IMR-90 (cell line): ENCODE measurements at regions not wholly inside any gene's neighbourhood (a gene's known extent, or its start where the extent isn't known, plus 50 kb on each side); places are given as distances from the start of the nearest gene placed in this dataset.

ENCODE experiments used
- ATAC-seq: fragments of 200-7000 bp; cut with Tn5 transposase; 2 replicates; pipeline ENCODE4 v1.9.1; 2020; ENCODE audit warnings: low read depth, mild to moderate bottlenecking, moderate library complexity
- BruUV-seq: library from RNA; stranded (reverse); fragments of 400-500 nt; replicated peaks from 2 replicates; lab custom pipeline; 2021; lab: Mats Ljungman, UMichigan
- CTCF ChIA-PET: fragments of 300-600 bp; formaldehyde crosslinking; extraction: SDS; loops from one replicate; lab custom pipeline; 2021; ENCODE audit warnings: antibody characterized with exemption; lab: Yijun Ruan, JAX
- POLR2A ChIA-PET: fragments of 300-600 bp; sonication (Branson Sonifier 250); formaldehyde crosslinking; loops from one replicate; lab custom pipeline; 2022; ENCODE audit warnings: antibody characterized with exemption; ENCODE audit not compliant: unreplicated experiment; lab: Charles Lee
- DNase-seq: peaks from one replicate; pipeline ENCODE4 v3.0.0; 2013
- H2AFZ ChIP-seq: replicated peaks from 2 replicates; pipeline ENCODE3; 2013; ENCODE audit warnings: low read length, mild to moderate bottlenecking; ENCODE audit not compliant: poor library complexity
- H2AK5ac ChIP-seq: 2 replicates; pipeline ENCODE4 v1.6.1; 2013; ENCODE audit warnings: low read depth, low read length, inconsistent platforms
- H2AK9ac ChIP-seq: replicated peaks from 2 replicates; pipeline ENCODE3; 2013; ENCODE audit warnings: mild to moderate bottlenecking, low read depth, low read length, moderate library complexity; ENCODE audit not compliant: poor library complexity
- H2BK120ac ChIP-seq: 2 replicates; pipeline ENCODE4 v1.6.1; 2013; ENCODE audit warnings: low read depth, low read length, inconsistent platforms
- H2BK15ac ChIP-seq: 3 replicates; pipeline ENCODE4 v1.6.1; 2013; ENCODE audit warnings: low read depth, low read length, inconsistent platforms
- H2BK20ac ChIP-seq: 2 replicates; pipeline ENCODE4 v1.6.1; 2013; ENCODE audit warnings: low read depth, mild to moderate bottlenecking, inconsistent platforms, low read length, moderate library complexity
- H2BK5ac ChIP-seq: 2 replicates; pipeline ENCODE4 v1.6.1; 2013; ENCODE audit warnings: mild to moderate bottlenecking, low read depth, low read length, inconsistent platforms; ENCODE audit not compliant: poor library complexity, severe bottlenecking
- H3K14ac ChIP-seq: replicated peaks from 2 replicates; pipeline ENCODE4 v1.6.1; 2013; ENCODE audit warnings: low read depth, low read length, inconsistent platforms
- H3K18ac ChIP-seq: 2 replicates; pipeline ENCODE4 v1.6.1; 2013; ENCODE audit warnings: low read depth, low read length, control low read depth
- H3K23ac ChIP-seq: 2 replicates; pipeline ENCODE4 v1.6.1; 2013; ENCODE audit warnings: low read depth, low read length, inconsistent platforms
- H3K27ac ChIP-seq: 2 replicates; pipeline ENCODE4 v1.5.1; 2013; ENCODE audit warnings: mild to moderate bottlenecking, control low read depth, low read length; ENCODE audit not compliant: insufficient read depth
- H3K27me3 ChIP-seq: 2 replicates; pipeline ENCODE4 v1.6.1; 2013; ENCODE audit warnings: low read length; ENCODE audit not compliant: control insufficient read depth, insufficient read depth
- H3K36me3 ChIP-seq: 2 replicates; pipeline ENCODE4 v1.6.1; 2013; ENCODE audit warnings: low read length, mixed read lengths; ENCODE audit not compliant: control insufficient read depth, insufficient read depth
- H3K4ac ChIP-seq: 2 replicates; pipeline ENCODE4 v1.6.1; 2013; ENCODE audit warnings: low read depth, low read length, inconsistent platforms
- H3K4me1 ChIP-seq: 2 replicates; pipeline ENCODE4 v1.6.1; 2013; ENCODE audit warnings: low read length, mixed read lengths; ENCODE audit not compliant: control insufficient read depth, insufficient read depth
- H3K4me2 ChIP-seq: 2 replicates; pipeline ENCODE4 v1.6.1; 2013; ENCODE audit warnings: low read depth, mild to moderate bottlenecking, control low read depth, low read length, moderate library complexity
- H3K4me3 ChIP-seq: 2 replicates; pipeline ENCODE4 v1.5.1; 2013; ENCODE audit warnings: low read depth, mild to moderate bottlenecking, control low read depth, low read length, moderate library complexity; ENCODE audit not compliant: insufficient read depth
- H3K56ac ChIP-seq: 2 replicates; pipeline ENCODE4 v1.6.1; 2013; ENCODE audit warnings: low read length, inconsistent platforms; ENCODE audit not compliant: insufficient read depth; ENCODE audit errors: extremely low read depth
- H3K79me1 ChIP-seq, 2 experiments: 2 replicates each; pipeline ENCODE4 v1.6.1; 2013; ENCODE audit warnings: low read length in 2 of 2, inconsistent platforms in 1 of 2, low read depth in 1 of 2
- H3K9ac ChIP-seq: 2 replicates; pipeline ENCODE4 v1.6.1; 2013; ENCODE audit warnings: low read depth, low read length, control low read depth
- H3K9me1 ChIP-seq: 2 replicates; pipeline ENCODE4 v1.6.1; 2013; ENCODE audit warnings: low read length, inconsistent platforms; ENCODE audit not compliant: insufficient read depth
- H3K9me3 ChIP-seq: 2 replicates; pipeline ENCODE4 v1.6.1; 2013; ENCODE audit warnings: low read length; ENCODE audit not compliant: control insufficient read depth, insufficient read depth
- H4K20me1 ChIP-seq: 2 replicates; pipeline ENCODE4 v1.6.1; 2013; ENCODE audit warnings: low read length, inconsistent platforms; ENCODE audit not compliant: insufficient read depth
- H4K5ac ChIP-seq: 2 replicates; pipeline ENCODE4 v1.6.1; 2013; ENCODE audit warnings: mild to moderate bottlenecking, low read depth, low read length, control low read depth
- H4K8ac ChIP-seq, 2 experiments: 2 replicates each; pipeline ENCODE4 v1.6.1; 2013; ENCODE audit warnings: low read depth in 2 of 2, low read length in 2 of 2, control low read depth in 1 of 2, inconsistent platforms in 1 of 2
- H4K91ac ChIP-seq: 2 replicates; pipeline ENCODE4 v1.6.1; 2013; ENCODE audit warnings: low read depth, low read length, inconsistent platforms; ENCODE audit not compliant: insufficient read depth
- CEBPB ChIP-seq: IDR thresholded peaks from 2 replicates; pipeline ENCODE4 v1.6.1; 2012; ENCODE audit warnings: low read depth, low read length, improper control_type of control experiment
- CHD1 ChIP-seq: IDR thresholded peaks from 2 replicates; pipeline ENCODE4 v1.6.1; 2012; ENCODE audit warnings: low read depth, low read length, improper control_type of control experiment
- CTCF ChIP-seq: conservative IDR thresholded peaks from 2 replicates; pipeline ENCODE4 v1.5.1; 2012; ENCODE audit warnings: mild to moderate bottlenecking, low read depth, low read length, improper control_type of control experiment
- FOS ChIP-seq: fragments of 150-350 bp; IDR thresholded peaks from 2 replicates; pipeline ENCODE4 v1.6.1; 2016; ENCODE audit warnings: low read depth, low read length
- MAFK ChIP-seq: IDR thresholded peaks from 2 replicates; pipeline ENCODE4 v1.6.1; 2012; ENCODE audit warnings: low read depth, low read length, improper control_type of control experiment
- MAZ ChIP-seq: IDR thresholded peaks from 2 replicates; pipeline ENCODE4 v1.6.1; 2012; ENCODE audit warnings: low read depth, mild to moderate bottlenecking, low read length, improper control_type of control experiment, moderate library complexity, borderline replicate concordance
- MXI1 ChIP-seq: IDR thresholded peaks from 2 replicates; pipeline ENCODE4 v1.6.1; 2012; ENCODE audit warnings: low read depth, mild to moderate bottlenecking, low read length, moderate library complexity, borderline replicate concordance
- NFE2L2 ChIP-seq: fragments of 150-350 bp; IDR thresholded peaks from 2 replicates; pipeline ENCODE4 v1.6.1; 2016; ENCODE audit warnings: low read depth, mild to moderate bottlenecking, low read length
- RAD21 ChIP-seq: IDR thresholded peaks from 2 replicates; pipeline ENCODE4 v1.6.1; 2012; ENCODE audit warnings: low read length, improper control_type of control experiment
- WGBS, 2 experiments: methylation state at CpG; one replicate each; pipeline versions ENCODE4 v1.1.5 to v1.1.7; 2013; ENCODE audit warnings: missing lambda C conversion rate in 2 of 2; ENCODE audit not compliant: insufficient read length in 1 of 2; ENCODE audit errors: extremely low coverage in 2 of 2; 5-methylcytosine and 5-hydroxymethylcytosine counted together
- dilution Hi-C: fragments of 300-500 bp; cut with HindIII; formaldehyde crosslinking; loops from one replicate; pipeline ENCODE4 v1.14.3; 2018; ENCODE audit warnings: low sequenced_read_pairs; ENCODE audit not compliant: unreplicated experiment
- in situ Hi-C: fragments of 300-500 bp; cut with MboI; formaldehyde crosslinking; loops from 3 replicates; pipeline ENCODE4 v1.14.3; 2019; ENCODE audit warnings: low sequenced_read_pairs, inconsistent platforms, mixed read lengths
- intact Hi-C: fragments of 100-400 bp; cut with micrococcal nuclease; formaldehyde crosslinking; loops from 2 replicates; pipeline ENCODE4 v1.10.0; 2022
- TF ChIP-seq, protein P1 (sequence below): fragments of 150-350 bp; IDR thresholded peaks from 2 replicates; pipeline ENCODE4 v1.6.1; 2017; ENCODE audit warnings: mild to moderate bottlenecking, antibody characterized with exemption, low read length, low read depth

DNA sequence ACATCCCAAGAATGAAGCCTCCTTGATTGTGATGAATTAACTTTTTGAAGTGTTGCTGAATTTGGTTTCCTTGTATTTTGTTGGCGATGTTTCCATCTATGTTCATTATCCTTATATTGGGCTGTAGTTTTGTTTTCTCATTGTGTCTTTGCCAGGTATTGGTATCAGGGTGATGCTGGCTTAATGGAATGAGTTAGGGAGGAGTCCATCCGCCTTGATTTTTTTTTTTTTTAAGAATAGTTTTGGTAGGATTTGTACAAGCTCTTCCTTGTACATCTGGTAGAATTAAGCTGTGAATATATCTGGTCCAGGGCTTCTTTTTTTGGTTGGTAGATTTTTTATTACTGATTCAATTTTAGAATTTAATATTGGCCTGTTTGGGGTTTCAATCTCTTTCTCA lies 166.1 kb upstream of the WDFY3 start:
- Histone ChIP-seq H2BK5ac (no peak overlapping the region), H3K27me3 (no peaks in the 10 kb centered on the region), H4K91ac (no peak overlapping the region), H3K4ac (no peak overlapping the region), H2AFZ (no peak overlapping the region), H3K9ac (no peak overlapping the region), H4K20me1 (no peaks in the 10 kb centered on the region), H3K9me3 (no peaks in the 10 kb centered on the region), H3K9me1 (no peaks in the 10 kb centered on the region), H3K4me1 (no peaks in the 10 kb centered on the region), H4K8ac (no peak overlapping the region), H3K23ac (no peak overlapping the region), H3K4me3 (no peak overlapping the region), H3K36me3 (no peaks in the 10 kb centered on the region), H2BK20ac (no peak overlapping the region), H3K4me2 (no peak overlapping the region), H2BK15ac (no peak overlapping the region), H4K5ac (no peak overlapping the region), H3K27ac (no peak overlapping the region), H3K14ac (no peak overlapping the region), H2BK120ac (no peak overlapping the region), H3K56ac (no peak overlapping the region), H3K79me1 (no peaks in the 10 kb centered on the region), H3K18ac (no peak overlapping the region), H2AK5ac (no peak overlapping the region), H2AK9ac (no peak overlapping the region)
- intact Hi-C loops (no loop called here), dilution Hi-C loops (no loop called here), in situ Hi-C loops (no loop called here)
- no peak for DNase-seq
- no peak for ATAC-seq
- TF ChIP-seq MAZ (no peak), CHD1 (no peak), RAD21 (no peak), CTCF (no peak), MAFK (no peak), NFE2L2 (no peak), FOS (no peak), CEBPB (no peak), MXI1 (no peak)
- TF ChIP-seq, protein P1, sequence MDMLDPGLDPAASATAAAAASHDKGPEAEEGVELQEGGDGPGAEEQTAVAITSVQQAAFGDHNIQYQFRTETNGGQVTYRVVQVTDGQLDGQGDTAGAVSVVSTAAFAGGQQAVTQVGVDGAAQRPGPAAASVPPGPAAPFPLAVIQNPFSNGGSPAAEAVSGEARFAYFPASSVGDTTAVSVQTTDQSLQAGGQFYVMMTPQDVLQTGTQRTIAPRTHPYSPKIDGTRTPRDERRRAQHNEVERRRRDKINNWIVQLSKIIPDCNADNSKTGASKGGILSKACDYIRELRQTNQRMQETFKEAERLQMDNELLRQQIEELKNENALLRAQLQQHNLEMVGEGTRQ, result no peak
- ChIA-PET POLR2A (no interaction called here), CTCF (no interaction called here)
- no TSS peak for BruUV-seq
- no CpG with 5 or more reads among the region's 2 CpGs for WGBS, 2 experiments
